ENCODE measurements at regions not wholly inside any gene's neighbourhood (a gene's known extent, or its start where the extent isn't known, plus 50 kb on each side); places are given as distances from the start of the nearest gene placed in this dataset.
A peak's percentile ranks its signal among the peaks of the same experiment; 100 is the strongest.
"Not testable (repeated sequence)": the region's sequence is repeated elsewhere in the genome, so short reads cannot be mapped to it uniquely, and the experiment has no call there.

DNA sequence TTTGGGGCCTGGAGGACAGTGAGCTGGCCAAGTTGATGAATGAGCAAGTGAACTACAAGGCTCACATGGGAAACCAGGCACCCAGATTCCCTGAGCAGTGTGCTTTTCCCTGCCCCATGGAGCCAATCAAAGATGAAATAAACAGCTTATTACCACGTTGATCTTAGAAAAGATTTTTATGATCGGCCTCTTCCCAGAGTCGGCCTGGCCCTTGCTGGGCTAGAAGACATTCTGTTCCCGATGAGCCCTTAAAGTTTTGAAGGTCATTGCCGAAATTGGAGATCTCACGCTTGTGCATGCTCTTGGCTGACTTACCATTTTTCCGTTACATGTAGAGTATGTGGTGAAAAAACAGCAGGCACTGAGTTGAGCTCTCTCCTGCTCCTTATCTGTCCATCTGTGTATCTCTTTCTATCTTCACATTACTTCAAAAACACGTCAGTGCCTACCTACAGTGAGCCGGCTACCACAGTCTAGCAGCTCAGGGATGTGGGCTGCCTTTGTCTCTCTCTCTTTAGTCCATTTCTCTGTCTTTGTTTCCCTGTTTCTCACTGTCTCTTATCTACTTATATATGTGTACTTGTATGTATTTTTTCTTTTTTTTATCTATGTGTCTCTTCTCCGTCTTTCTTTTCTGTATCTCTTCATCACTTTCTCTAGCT, 248.8 kb upstream of the USP24 start:
- DNase-seq, result no peak

DNA sequence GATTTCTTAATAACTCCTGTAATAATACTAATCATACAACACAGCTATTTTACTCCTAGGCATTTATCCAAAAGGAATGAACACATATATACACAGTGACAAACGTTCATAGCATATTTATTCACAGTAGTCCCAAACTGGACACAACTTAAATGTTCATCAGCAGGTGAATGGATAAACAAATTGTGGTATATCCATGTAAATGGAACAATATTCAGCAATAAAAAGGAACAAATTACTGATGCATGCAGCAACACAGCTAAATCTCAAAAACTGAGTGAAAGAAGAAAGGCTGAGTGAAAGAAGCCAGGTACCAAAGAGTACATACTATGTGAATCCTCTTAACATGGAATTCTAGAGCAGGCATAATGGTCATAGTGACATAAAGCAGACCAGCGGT, 242.7 kb upstream of the USP24 start:
- DNase-seq, result no peak

DNA sequence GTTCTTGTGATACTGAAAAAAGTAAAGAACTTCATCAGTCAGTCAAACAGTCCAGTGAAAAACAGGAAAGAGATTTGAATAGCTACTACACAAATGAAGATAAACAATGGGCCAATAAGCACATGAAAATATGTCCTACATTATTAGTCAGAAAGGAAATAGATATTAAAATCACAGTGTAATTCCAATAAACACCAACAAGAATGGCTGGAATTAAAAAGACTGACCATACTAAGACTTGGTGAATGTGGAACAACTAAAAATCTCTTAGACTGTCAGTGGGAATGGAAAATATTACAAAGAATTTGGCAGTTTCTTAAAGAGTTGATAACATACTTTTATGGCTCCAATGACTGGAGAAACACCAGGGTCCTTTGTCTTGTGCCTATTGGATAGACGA, 241.8 kb upstream of the USP24 start:
- DNase-seq, result no peak

DNA sequence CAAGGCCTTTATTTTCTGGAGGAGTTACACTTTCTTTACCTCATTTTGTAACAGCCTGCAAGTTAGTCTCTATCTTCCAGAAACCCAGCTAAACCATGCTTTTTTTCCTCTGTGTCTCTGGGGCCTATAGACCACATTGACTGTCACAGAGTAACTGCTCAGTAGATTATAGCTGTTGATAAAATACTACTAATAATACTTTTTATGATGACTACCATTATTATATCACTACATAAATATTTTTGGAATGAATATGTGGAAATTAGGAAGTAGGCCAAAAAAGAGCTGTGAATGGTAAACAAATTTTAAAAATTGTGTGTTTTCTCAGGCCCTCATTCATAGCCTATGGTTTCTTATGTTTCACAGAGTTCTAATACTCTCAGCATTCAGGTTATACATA, 233.1 kb upstream of the USP24 start:
- DNase-seq, result no peak

DNA sequence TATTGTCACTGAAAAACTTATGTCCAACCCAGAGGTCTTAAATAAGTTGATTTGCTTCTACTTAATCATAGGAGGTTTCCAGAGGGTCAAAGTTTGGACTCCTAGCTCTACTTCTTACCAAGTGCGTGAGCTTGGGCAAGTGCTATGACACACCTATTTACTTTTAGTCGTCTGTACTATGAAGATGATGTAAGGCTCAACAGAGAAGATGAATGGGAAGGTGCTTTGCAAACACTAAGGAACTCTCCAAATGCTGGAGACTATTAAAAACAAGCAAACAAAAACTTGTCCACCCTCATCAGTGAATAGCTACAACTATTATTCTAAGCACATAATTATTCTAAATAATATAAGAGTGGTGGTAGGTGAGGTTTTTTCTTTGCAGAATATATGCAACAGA, 232.3 kb upstream of the USP24 start:
- no peak for DNase-seq

DNA sequence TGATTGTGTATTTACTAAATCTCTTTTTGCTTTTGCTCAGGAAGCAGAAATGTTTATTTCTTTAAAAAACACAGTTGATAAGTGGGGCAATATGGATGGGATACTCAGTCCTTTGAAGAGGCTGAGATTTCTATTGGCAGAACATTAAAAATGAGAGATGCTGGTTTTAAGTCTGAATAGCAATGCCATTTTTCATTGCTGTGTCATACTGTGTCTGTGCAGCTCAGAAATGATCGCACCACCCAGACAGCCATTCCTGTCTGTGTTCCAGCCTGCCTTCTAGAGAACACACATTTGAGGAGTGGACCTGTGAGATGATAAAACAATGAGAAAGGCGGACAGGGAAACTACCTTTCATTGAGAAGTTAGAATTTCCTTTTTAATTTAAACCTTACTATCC, 231.2 kb upstream of the USP24 start:
- no peak for DNase-seq

DNA sequence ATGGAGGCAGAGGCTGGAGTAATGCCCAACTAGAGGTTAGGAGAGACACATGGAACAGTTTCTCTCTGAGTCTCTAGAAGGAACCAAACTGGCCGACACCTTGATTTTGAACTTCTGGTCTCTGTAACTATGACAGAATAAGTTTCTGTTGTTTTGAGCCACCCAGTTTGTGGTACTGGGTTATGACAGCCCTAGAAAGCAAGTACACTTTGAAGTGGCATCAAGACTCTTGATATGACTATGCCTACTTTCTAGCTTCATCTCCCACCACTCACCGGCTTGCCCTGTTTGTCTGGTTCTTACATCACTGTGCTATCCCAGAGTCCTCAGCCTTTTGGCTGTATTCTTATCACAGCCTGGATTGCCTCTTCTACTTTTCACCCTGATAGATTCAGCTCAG, 230.3 kb upstream of the USP24 start:
- DNase-seq, result no peak

DNA sequence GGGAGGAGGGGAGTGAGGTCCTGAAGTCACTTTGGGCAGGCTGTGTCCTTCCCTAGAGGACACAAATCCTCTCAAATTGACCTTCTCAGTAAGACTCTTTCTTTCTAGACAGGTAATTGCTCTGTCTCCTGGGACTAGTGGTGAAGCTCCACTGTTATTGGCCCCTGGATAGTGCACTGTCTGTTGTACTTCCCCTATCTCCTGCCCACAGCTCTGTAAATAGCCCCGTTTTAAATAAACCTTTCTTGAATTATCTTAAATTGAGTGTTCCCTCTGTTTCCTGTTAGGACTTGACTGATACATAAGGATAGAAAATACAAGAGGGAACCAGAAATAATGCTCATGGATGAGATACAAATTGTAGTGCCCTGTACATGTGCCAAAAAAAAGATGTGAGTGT, 229.5 kb upstream of the USP24 start:
- DNase-seq, result no peak

DNA sequence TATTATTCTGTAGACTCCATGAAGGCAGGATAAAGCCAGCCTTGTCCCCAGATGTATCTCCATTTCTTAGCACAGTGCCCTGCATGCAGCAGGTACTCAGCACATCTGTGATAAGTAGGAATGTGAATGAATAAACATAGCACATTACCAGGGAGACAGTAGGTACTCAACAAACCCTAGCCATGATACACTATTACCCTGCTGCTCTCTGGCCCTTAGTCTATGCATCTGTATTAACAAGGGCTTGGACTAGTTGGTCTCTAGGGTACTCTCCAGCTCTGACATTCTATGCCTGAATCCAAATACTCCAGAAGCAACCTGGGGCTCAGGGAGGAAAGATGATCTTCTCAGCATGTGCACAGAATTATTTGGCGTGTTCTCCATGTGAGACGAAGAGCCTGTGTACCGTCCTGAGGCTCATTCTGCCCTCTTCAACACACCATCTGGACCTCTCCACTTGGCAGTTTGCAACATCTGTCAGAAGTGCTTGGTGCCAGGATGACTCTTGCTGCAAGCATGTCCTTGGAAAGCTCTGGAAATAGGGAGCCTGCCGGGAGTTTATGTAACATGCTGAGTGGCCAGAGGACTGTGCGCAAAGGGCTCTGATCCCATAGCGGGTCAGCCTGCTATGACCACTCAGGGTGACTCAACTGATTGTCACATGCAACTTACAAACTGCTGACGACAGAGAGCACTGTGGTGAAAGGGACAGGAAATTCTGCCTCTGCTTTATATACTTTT, 228.2 kb upstream of the USP24 start:
- DNase-seq, result peak; percentile 42 to 84

DNA sequence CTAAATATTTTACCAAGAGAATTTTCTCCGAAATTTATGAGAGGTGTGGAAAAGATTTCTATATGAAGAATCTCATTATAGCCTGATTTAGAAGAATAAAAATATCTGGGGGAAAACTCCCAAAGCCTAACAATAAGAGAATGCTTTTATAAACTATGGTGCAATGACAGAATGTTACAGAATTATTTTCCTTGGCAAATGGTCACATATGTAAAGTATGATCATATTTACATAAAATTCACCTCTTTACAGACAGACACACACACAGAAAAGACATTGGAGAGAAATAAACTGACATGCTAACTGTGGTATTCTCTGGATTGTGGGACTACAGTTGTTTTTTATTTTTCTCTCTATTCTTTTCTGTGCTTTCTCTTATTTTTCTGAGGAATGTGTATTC, 226.3 kb upstream of the USP24 start:
- DNase-seq, result no peak

DNA sequence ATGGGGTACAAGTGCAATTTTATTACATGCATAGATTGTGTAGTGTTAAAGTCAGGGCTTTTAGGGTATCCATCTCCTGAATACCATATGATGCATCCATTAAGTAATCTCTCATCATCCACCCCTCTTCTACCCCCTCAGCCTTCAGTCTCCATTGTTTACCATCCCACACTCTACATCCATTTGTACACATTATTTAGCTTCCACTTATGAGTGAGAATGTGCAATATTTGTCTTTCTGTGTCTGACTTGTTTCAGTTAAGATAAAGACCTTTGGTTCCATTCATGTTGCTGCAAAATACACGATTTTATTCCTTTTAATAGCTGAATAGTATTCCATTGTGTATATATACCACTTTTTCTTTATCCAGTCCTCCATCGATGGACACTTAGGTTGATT, 222.5 kb upstream of the USP24 start:
- DNase-seq, result no peak

DNA sequence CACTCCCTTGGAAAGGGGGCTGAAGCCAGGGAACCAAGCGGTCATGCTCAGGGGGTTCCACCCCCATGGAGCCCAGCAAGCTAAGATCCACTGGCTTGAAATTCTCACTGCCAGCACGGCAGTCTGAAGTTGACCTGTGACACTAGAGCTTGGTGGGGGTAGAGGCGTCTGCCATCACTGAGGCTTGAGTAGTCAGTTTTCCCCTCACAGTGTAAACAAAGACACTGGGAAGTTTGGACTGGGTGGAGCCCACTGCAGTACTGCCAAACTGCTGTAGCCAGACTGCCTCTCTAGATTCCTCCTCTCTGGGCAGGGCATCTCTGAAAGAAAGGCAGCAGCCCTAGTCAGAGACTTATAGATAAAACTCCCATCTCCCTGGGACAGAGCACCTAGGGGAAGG, 215.6 kb upstream of the USP24 start:
- DNase-seq, result not testable (repeated sequence)

DNA sequence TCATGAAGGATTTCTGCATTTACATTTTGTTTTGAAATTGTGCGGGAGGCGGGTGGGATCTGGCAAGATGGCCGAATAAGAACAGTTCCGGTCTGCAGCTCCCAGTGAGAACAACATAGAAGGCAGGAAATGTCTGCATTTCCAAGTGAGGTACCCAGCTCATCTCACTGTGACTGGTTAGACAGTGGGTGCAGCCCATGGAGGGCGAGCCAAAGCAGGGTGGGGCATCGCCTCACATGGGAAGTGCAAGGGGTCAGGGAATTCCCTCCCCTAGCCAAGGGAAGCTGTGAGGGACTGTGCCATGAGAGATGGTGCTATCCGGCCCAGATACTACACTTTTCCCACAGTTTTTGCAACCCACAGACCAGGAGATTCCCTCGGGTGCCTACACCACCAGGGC, 215.0 kb upstream of the USP24 start:
- not testable (repeated sequence) for DNase-seq

DNA sequence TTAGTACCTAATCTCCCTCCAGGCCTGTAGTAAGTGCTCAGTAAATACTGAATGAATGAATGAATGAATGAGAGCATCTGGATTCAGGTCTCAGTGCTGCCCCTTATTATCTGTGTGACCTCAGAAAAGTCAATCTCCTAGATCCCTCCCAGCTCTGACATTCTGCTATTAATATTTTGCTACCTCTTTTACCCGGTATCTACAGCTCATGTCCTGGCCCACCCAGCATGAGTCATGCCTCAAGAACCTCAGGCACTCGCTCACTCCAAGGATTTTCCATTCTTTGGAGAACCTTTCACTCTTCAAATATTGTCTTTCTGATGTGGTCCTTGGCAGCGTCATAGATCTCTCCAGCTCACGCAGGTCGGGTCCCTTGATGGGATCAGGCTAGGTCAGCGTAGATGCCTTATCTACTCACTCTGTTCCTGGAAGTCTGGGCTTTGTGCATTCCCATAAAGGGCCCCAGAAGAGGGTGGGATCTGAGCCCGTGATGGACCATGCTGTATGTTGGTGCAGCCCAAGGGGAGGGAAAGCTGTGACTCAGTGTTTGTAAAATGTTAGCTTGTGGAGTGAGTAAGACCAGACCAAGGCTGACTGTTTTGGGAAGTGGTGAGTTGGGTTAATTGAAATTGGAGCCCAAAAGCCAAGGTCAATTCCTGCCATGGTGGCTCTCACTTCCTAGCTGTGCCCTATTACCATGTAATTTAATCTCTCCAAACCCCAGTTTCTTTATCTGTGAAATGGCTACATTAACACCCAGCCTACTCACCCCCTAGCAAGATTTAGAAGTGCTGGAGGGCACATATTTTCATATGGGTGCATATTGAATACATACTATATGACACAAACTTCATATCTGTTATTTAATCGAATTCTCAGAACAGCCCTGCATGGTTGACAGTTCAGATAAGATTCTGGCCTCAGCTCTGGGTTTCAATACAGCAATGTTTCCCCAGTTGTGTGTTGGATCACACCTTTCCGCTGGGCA, 214.1 kb upstream of the USP24 start:
- DNase-seq, result no peak

DNA sequence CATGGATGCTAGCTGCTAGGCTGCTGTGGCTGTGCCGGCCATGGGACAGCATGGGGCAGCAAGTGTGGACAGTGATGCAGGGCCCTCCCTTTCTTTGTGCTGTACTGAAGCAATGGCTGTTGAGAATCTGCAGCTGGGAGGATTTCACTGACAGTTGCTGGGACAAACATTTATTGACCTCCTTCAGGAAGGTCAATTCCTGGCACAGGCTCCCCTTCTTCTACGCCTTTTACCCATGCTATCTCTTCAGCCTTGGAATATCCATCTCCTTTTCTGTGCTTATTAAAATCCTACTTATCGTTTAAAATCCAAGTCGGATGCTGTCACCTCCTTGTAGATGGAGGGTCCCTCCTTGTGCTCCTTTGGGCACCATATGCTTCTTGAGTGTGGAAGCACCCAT, 213.1 kb upstream of the USP24 start:
- no peak for DNase-seq

DNA sequence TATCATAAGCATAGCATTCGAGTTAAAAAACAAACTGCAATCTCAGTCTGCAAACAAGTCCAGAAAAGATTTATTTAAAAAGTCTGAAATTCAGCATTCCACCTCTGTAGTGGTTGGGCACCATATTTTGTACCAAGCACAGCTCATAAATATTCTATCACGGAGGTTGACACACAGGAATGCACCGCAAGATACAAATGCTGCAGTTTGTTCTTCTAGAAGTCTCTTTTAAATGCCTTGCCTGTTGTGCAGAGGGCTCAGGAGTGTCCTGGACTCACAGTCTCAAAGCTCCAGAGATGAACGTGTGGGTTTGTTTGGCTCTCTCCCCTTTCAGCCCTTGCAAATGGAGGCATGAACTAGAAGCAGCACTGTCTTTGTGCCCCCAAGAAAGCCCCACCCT, 212.4 kb upstream of the USP24 start:
- no peak for DNase-seq

DNA sequence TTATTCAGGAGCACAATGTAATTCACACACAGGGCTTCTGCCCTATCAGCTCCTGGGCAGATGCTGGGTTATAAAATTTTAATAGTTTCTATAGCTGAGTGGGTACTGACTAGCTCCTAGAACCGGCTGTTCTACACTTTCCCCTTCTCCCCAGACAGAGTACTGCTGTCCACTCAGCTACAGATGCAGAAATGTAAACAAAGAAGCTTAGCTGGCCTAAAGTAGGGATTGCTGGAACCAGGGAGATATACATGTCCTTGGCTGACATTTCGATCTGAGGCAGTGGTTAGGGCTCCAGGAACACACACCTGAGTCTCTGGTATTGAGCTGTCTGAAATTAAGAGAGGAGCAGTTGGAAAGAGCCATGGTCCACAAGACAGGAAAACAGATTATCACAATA, 211.5 kb upstream of the USP24 start:
- DNase-seq, result no peak

DNA sequence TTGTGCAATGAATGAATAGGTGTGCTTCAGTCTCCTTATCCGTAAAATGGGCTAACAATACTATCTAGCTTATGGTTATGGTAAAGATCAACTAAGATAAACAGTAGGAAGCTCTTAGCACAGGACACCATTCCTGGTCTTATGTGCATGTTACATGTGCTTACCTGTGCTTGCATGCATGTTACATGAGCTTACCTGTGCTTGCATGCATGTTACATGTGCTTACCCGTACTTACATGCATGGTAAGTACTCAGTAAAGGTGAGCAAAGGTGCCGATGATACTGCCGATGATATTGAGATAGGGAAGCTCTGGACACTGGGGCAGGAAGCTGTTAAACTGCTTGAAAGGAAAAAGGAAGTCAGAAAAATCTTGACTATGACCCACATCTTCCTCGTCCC, 211.0 kb upstream of the USP24 start:
- no peak for DNase-seq

DNA sequence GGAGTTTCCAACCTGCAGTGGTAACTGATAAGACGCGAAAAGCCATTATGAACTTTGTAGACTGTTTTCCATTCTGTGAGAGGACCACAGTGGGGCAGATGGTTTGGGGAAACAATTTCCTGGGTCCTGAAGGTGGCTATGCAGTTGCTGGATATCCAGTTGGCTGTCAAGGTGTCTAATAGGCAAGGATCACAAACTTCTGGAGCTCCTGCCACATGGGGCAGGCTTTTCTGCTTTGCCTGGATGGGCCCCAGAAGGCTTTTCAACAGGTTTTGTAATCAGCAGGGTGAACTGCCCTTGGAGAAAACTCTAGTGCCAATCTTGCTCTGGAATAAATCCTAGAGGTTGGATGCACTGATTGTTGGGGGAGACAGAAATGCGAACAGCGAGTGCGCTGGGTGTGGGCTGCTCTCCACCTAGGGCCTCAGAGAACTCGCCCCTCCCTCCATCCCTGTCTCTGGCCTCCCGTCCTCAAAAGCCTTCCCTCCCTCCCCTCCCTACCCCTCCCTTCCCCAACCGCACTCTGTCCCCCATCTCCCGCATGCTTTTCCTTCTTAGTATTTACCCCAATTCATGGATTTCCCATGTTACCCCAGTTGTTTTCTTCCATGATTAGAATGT, 210.3 kb upstream of the USP24 start:
- no peak for DNase-seq

DNA sequence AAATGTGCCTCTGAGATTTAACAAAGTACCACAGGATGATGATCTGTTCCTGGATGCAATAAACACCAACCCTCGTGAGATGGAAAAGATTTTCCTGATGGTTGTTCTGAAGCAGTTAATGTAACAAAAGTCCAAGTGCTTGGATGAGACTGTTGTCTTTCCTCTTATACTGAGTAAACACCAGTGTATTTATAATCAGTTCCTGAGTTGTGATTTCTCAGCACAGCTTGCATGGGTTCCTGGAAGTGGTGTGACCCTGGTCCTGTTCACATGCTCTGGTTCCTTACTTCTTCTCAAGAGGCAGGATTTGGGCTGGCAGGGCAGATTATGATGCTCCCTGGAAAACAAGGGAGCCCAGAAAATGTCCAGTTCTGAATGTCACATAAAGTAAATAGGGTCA, 208.2 kb upstream of the USP24 start:
- no peak for DNase-seq

DNA sequence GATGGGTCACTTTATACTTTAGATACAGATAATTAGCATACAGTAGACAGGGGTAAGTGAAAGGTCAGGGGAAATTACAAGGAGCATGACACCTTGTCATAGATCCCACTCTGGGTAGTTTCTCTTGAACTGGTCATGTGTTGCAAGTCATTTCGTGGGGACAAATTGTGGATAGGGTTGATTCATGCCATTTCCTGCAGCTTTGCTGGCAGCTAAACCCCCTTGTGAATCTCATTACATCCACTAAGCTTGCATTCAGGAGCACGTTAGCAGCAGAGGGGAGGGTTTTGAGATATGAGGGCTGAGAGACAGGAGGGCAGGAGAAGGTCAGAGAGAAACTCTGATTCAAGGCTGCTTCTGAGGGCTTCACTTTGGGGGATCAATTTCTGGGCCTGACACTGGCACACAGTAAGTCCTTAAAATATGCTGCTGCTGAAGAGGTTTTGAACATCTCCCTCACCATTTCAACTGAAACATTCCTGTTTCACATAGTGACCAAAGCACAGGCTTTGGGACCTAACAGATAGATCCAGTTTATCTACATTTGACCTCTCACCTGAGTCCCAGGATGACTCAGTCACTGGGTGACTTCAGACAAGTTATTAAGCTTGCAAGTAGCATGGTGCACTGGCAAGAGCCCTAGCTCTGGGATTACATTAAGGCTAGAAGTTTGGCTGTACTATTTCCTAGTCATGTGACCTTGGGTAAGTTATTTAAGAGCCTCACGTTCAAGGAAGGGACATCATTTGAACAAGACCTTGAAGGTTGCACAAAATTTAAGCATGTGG, 206.0 kb upstream of the USP24 start:
- peak in 1 of 2 donors; percentile 12 for DNase-seq

DNA sequence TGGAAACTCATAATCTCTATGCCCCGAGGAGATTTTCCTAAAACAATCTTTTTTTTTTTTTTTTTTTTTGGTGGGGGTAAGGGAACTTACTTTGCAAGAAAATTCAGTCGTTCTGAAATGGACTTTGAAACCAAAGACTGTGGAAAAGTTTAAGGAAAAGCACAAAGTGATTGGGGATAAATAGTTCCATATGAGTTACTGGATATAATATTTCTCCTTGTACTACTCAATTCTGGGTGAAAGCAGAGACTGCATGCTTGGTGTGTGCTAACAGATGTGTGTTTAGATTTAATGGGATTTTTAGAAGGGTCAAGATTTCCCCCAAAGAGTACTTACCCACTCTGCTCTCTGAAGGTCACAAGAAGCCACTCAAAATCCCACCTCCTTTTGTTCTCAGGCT, 204.9 kb upstream of the USP24 start:
- DNase-seq, result no peak

Data from inflammatory macrophage treated with lipopolysaccharide for 1 hour (primary cell).